ENCODE measurements at regions not wholly inside any gene's neighbourhood (a gene's known extent, or its start where the extent isn't known, plus 50 kb on each side); places are given as distances from the start of the nearest gene placed in this dataset.

DNA sequence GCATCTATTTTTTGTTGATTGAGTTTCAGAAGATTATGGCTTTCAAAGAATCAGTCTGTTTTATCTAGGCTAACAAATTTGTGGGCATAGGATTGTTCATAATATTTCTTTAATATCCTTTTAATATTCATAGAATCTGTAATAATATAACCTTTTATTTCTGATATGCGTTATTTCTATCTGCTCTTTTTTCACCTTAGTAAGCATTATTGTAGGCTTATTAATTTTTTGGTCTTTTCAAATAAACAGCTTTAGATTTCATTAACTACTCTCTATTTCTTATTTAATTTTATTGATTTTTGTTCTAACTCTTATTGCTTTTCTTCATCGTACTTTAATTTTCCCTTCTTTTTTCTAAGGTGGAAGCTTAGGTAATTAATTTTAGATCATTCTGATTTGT lies 1614.4 kb upstream of the DDX18 start:
- intact Hi-C loops (cut with micrococcal nuclease): no loop called here
- no CpG with 5 or more reads among the region's 2 CpGs for WGBS (ENCODE audit: insufficient coverage)
- Histone ChIP-seq H3K9me3 (ENCODE audit: control insufficient read depth, insufficient read depth, low read length) (peaks cover 21% of the 10 kb centered on the region), H3K27ac (ENCODE audit: low read length) (no peak overlapping the region), H3K4me1 (ENCODE audit: control insufficient read depth, insufficient read depth, low read length) (no peaks in the 10 kb centered on the region), H3K4me3 (ENCODE audit: low read length) (no peak overlapping the region), H3K36me3 (ENCODE audit: control insufficient read depth, insufficient read depth, low read length) (no peaks in the 10 kb centered on the region), H3K27me3 (ENCODE audit: control insufficient read depth, insufficient read depth, low read length) (no peaks in the 10 kb centered on the region)
- no peaks in the 10 kb centered on the region for H3K27me3 Mint-ChIP-seq (ENCODE audit: low read depth in 2 of 2)
- no peak for DNase-seq
- peaks cover 8% of the 10 kb centered on the region for H3K36me3 Mint-ChIP-seq
- H3K4me3 Mint-ChIP-seq: no peak overlapping the region
- H3K9me3 Mint-ChIP-seq: peaks cover 13 to 20% of the 10 kb centered on the region in 2 donors
- ATAC-seq: no peak
- H3K4me1 Mint-ChIP-seq: no peaks in the 10 kb centered on the region
- H3K27ac Mint-ChIP-seq: no peak overlapping the region
- TF ChIP-seq, protein P1, sequence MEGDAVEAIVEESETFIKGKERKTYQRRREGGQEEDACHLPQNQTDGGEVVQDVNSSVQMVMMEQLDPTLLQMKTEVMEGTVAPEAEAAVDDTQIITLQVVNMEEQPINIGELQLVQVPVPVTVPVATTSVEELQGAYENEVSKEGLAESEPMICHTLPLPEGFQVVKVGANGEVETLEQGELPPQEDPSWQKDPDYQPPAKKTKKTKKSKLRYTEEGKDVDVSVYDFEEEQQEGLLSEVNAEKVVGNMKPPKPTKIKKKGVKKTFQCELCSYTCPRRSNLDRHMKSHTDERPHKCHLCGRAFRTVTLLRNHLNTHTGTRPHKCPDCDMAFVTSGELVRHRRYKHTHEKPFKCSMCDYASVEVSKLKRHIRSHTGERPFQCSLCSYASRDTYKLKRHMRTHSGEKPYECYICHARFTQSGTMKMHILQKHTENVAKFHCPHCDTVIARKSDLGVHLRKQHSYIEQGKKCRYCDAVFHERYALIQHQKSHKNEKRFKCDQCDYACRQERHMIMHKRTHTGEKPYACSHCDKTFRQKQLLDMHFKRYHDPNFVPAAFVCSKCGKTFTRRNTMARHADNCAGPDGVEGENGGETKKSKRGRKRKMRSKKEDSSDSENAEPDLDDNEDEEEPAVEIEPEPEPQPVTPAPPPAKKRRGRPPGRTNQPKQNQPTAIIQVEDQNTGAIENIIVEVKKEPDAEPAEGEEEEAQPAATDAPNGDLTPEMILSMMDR (IDR thresholded peaks at IDR 0.05): no peak

GRCh38 chr2:116211719-116212118 lies 1602.8 kb upstream of the DDX18 start:
- H3K9me3 ChIP-seq (ENCODE audit: control insufficient read depth, insufficient read depth, low read length): no peaks in the 10 kb centered on the region
- Mint-ChIP-seq H3K27ac (no peak overlapping the region), H3K4me3 (no peak overlapping the region), H3K9me3 (peaks cover 7 to 21% of the 10 kb centered on the region in 2 donors), H3K4me1 (no peaks in the 10 kb centered on the region), H3K36me3 (no peaks in the 10 kb centered on the region), H3K27me3 (ENCODE audit: low read depth in 2 of 2) (no peaks in the 10 kb centered on the region)
- no peak overlapping the region for H3K4me3 ChIP-seq (ENCODE audit: low read length)
- ATAC-seq: no peak
- intact Hi-C loops (cut with micrococcal nuclease): no loop called here
- WGBS (ENCODE audit: insufficient coverage): 81% methylated on average over 2 of the region's 3 CpGs
- H3K27ac ChIP-seq (ENCODE audit: low read length): no peak overlapping the region
- DNase-seq: no peak
- H3K4me1 ChIP-seq (ENCODE audit: control insufficient read depth, insufficient read depth, low read length): no peaks in the 10 kb centered on the region
- H3K27me3 ChIP-seq (ENCODE audit: control insufficient read depth, insufficient read depth, low read length): no peaks in the 10 kb centered on the region
- TF ChIP-seq, protein P1 (IDR thresholded peaks at IDR 0.05): no peak
- no peaks in the 10 kb centered on the region for H3K36me3 ChIP-seq (ENCODE audit: control insufficient read depth, insufficient read depth, low read length)

GRCh38 chr2:116222793-116223192 lies 1591.7 kb upstream of the DDX18 start:
- Histone ChIP-seq H3K4me3 (ENCODE audit: low read length) (no peak overlapping the region), H3K4me1 (ENCODE audit: control insufficient read depth, insufficient read depth, low read length) (no peaks in the 10 kb centered on the region), H3K27ac (ENCODE audit: low read length) (no peak overlapping the region), H3K9me3 (ENCODE audit: control insufficient read depth, insufficient read depth, low read length) (peaks cover 20% of the 10 kb centered on the region), H3K36me3 (ENCODE audit: control insufficient read depth, insufficient read depth, low read length) (no peaks in the 10 kb centered on the region), H3K27me3 (ENCODE audit: control insufficient read depth, insufficient read depth, low read length) (no peaks in the 10 kb centered on the region)
- Mint-ChIP-seq H3K36me3 (no peaks in the 10 kb centered on the region), H3K27ac (no peak overlapping the region), H3K9me3 (peaks cover 8 to 13% of the 10 kb centered on the region in 2 donors), H3K4me1 (no peaks in the 10 kb centered on the region), H3K4me3 (no peak overlapping the region), H3K27me3 (ENCODE audit: low read depth in 2 of 2) (no peaks in the 10 kb centered on the region)
- WGBS (ENCODE audit: insufficient coverage): 75% methylated on average over 1 of the region's 4 CpGs
- TF ChIP-seq, protein P1 (IDR thresholded peaks at IDR 0.05): no peak
- DNase-seq (no peak), ATAC-seq (no peak)
- intact Hi-C loops (cut with micrococcal nuclease): no loop called here

- H3K27me3 ChIP-seq (ENCODE audit: control insufficient read depth, insufficient read depth, low read length): no peaks in the 10 kb centered on the region
- Mint-ChIP-seq H3K27me3 (ENCODE audit: low read depth in 2 of 2) (no peaks in the 10 kb centered on the region), H3K9me3 (peaks cover 11 to 21% of the 10 kb centered on the region in 2 donors), H3K36me3 (peaks cover 7% of the 10 kb centered on the region), H3K27ac (no peak overlapping the region), H3K4me3 (no peak overlapping the region), H3K4me1 (no peaks in the 10 kb centered on the region)
- H3K27ac ChIP-seq (ENCODE audit: low read length): no peak overlapping the region
- intact Hi-C loops (cut with micrococcal nuclease): no loop called here
- peaks cover 15% of the 10 kb centered on the region for H3K9me3 ChIP-seq (ENCODE audit: control insufficient read depth, insufficient read depth, low read length)
- no peaks in the 10 kb centered on the region for H3K4me1 ChIP-seq (ENCODE audit: control insufficient read depth, insufficient read depth, low read length)
- H3K36me3 ChIP-seq (ENCODE audit: control insufficient read depth, insufficient read depth, low read length): no peaks in the 10 kb centered on the region
- TF ChIP-seq, protein P1 (IDR thresholded peaks at IDR 0.05): no peak
- WGBS (ENCODE audit: insufficient coverage): 80% methylated on average over 4 of the region's 4 CpGs
- H3K4me3 ChIP-seq (ENCODE audit: low read length): no peak overlapping the region
- ATAC-seq (no peak), DNase-seq (no peak)
These were observed 1590.6 kb upstream of the DDX18 start for GRCh38 chr2:116223912-116224311.

Data from natural killer cell (primary cell).